Transverse colon (tissue), 4 donors: ENCODE measurements at regions not wholly inside any gene's neighbourhood (a gene's known extent, or its start where the extent isn't known, plus 50 kb on each side); places are given as distances from the start of the nearest gene placed in this dataset.
"Not testable (repeated sequence)": the region's sequence is repeated elsewhere in the genome, so short reads cannot be mapped to it uniquely, and the experiment has no call there.

Experiments
- DNase-seq: peaks from one replicate; pipeline ENCODE4 v3.0.0-alpha.2; 2019
- H3K27ac ChIP-seq, 4 donors: fragments of 200-600 bp; sonication (generic); 2 replicates each; pipeline ENCODE4 v1.5.1; 2016 to 2018; ENCODE audit warnings: inconsistent platforms in 4 of 4
- H3K27me3 ChIP-seq: fragments of 200-600 bp; sonication (generic); 2 replicates; pipeline ENCODE4 v1.5.1; 2017; ENCODE audit warnings: inconsistent platforms
- H3K36me3 ChIP-seq, 4 donors: fragments of 200-600 bp; sonication (generic); 2 replicates each; pipeline ENCODE4 v1.5.1; 2017 to 2019; ENCODE audit warnings: inconsistent platforms in 4 of 4
- H3K4me1 ChIP-seq, 4 donors: fragments of 200-600 bp; sonication (generic); 2 replicates each; pipeline ENCODE4 v1.5.1; 2017 to 2020; ENCODE audit warnings: inconsistent platforms in 4 of 4
- H3K4me3 ChIP-seq, 4 donors: fragments of 200-600 bp; sonication (generic); 1 replicate in 1 of 4; 2 replicates in 3 of 4; pipeline versions ENCODE4 v1.5.1 to v1.6.1; 2017 to 2019; ENCODE audit warnings: inconsistent platforms in 4 of 4
- H3K9me3 ChIP-seq, 2 donors: fragments of 200-600 bp; sonication (generic); 2 replicates each; pipeline ENCODE4 v1.5.1; 2017 to 2019; ENCODE audit warnings: inconsistent platforms in 2 of 2
- EP300 ChIP-seq: sonication (generic); formaldehyde crosslinking; IDR thresholded peaks from one replicate; pipeline ENCODE4 v1.6.1; 2017; ENCODE audit warnings: antibody characterized with exemption, low read depth
- POLR2A ChIP-seq: fragments of 450-650 bp; IDR thresholded peaks from one replicate; pipeline ENCODE4 v1.6.1; 2016; ENCODE audit warnings: antibody characterized with exemption, mild to moderate bottlenecking, moderate library complexity
- POLR2AphosphoS5 ChIP-seq, 3 donors: sonication (generic); formaldehyde crosslinking; IDR thresholded peaks; one replicate each; pipeline ENCODE4 v1.6.1; 2016; ENCODE audit warnings: antibody characterized with exemption in 3 of 3
- WGBS, 2 donors: methylation state at CpG; one replicate each; pipeline ENCODE4 v1.1.5; 2018; ENCODE audit warnings: low coverage in 1 of 2; 5-methylcytosine and 5-hydroxymethylcytosine counted together
- in situ Hi-C, 4 donors: fragments of 200-750 bp; cut with MboI; loops; one replicate each; pipeline versions ENCODE4 v1.15.0 to v1.15.1; 2017; ENCODE audit warnings: low sequenced_read_pairs in 3 of 4, low pct_ligation_motif_present in 1 of 4, low pct_unique_long_range_greater_than_20kb in 1 of 4
- intact Hi-C: fragments of 100-400 bp; cut with DNase I; formaldehyde crosslinking; loops from one replicate; pipeline ENCODE4 v1.15.1; 2023; ENCODE audit warnings: low total_unique reads
- TF ChIP-seq, protein P1 (sequence below), 5 experiments: fragments of 200-600 bp in 3 of 5; fragments of 450-650 bp in 2 of 5; sonication (generic) in 3 of 5; IDR thresholded peaks; 1 replicate in 2 of 5; 2 replicates in 3 of 5; pipeline ENCODE4 v1.5.1; 2016 to 2017; ENCODE audit warnings: antibody characterized with exemption in 5 of 5, inconsistent platforms in 3 of 5, mild to moderate bottlenecking in 2 of 5, moderate library complexity in 1 of 5

DNA sequence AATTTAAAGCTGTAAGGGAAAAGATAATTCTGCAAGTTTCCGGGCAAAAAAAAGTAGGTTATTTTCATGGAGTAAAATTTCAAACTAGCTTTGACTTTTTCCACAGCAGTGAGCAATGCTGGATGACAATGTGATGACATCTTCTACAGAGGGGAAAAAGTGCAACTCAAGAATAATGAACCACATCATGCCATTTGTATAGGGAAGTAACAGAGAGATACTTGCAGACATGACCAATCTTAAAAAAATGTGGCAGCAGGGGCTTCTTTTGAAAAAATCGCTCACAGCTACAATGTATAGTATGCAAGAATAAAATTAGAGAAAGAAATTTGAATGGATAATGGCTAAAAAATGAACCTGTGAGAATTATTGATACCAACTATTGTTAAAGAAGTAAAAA, 115.5 kb downstream of the DHRS2 start:
- no peak overlapping the region for H3K4me3 ChIP-seq
- intact Hi-C loops = no loop called here
- in situ Hi-C loops = no loop called here

DNA sequence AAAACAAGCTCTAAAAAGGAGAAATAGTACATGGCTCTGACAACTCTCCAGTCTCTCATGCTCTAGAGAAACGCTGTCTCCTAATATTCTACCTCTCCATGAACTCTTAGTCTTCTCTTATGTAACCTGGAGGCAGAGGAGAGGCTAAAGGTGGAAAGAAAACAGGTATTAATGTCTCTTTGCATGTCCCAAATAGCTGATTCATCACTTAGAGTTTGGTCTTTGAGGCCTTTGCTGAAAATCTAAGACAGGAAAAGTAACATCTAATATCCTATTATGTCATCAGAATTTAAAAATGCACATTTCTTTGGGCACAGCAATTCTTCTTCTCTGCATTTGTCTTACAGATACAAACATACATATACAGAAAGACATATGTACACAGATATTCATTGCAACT, 127.2 kb downstream of the DHRS2 start:
- H3K36me3 ChIP-seq = no peaks in the 10 kb centered on the region
- H3K4me3 ChIP-seq = no peak overlapping the region
- no peaks in the 10 kb centered on the region for H3K27me3 ChIP-seq
- TF ChIP-seq POLR2AphosphoS5 (IDR thresholded peaks at IDR 0.05) = no peak
- TF ChIP-seq EP300 = no peak
- no peak for TF ChIP-seq POLR2A
- TF ChIP-seq, protein P1, sequence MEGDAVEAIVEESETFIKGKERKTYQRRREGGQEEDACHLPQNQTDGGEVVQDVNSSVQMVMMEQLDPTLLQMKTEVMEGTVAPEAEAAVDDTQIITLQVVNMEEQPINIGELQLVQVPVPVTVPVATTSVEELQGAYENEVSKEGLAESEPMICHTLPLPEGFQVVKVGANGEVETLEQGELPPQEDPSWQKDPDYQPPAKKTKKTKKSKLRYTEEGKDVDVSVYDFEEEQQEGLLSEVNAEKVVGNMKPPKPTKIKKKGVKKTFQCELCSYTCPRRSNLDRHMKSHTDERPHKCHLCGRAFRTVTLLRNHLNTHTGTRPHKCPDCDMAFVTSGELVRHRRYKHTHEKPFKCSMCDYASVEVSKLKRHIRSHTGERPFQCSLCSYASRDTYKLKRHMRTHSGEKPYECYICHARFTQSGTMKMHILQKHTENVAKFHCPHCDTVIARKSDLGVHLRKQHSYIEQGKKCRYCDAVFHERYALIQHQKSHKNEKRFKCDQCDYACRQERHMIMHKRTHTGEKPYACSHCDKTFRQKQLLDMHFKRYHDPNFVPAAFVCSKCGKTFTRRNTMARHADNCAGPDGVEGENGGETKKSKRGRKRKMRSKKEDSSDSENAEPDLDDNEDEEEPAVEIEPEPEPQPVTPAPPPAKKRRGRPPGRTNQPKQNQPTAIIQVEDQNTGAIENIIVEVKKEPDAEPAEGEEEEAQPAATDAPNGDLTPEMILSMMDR (IDR thresholded peaks at IDR 0.05) = no peak
- WGBS, 2 donors = 72 to 75% methylated on average over 1 of the region's 1 CpG
- intact Hi-C loops = no loop called here
- H3K4me1 ChIP-seq = no peaks in the 10 kb centered on the region
- no peaks in the 10 kb centered on the region for H3K9me3 ChIP-seq
- in situ Hi-C loops = no loop called here
- no peak for DNase-seq
- H3K27ac ChIP-seq = no peak overlapping the region

More for the DNA sequence above, 115.5 kb downstream of the DHRS2 start:
- WGBS, 2 donors = 85 to 86% methylated on average over 2 of the region's 2 CpGs
- H3K9me3 ChIP-seq = no peaks in the 10 kb centered on the region
- H3K36me3 ChIP-seq = no peaks in the 10 kb centered on the region
- TF ChIP-seq POLR2AphosphoS5 (IDR thresholded peaks at IDR 0.05) (no peak), EP300 (no peak), POLR2A (no peak)
- TF ChIP-seq, protein P1 (IDR thresholded peaks at IDR 0.05) = no peak
- no peak overlapping the region for H3K27ac ChIP-seq
- no peak for DNase-seq
- no peaks in the 10 kb centered on the region for H3K27me3 ChIP-seq
- no peaks in the 10 kb centered on the region for H3K4me1 ChIP-seq

DNA sequence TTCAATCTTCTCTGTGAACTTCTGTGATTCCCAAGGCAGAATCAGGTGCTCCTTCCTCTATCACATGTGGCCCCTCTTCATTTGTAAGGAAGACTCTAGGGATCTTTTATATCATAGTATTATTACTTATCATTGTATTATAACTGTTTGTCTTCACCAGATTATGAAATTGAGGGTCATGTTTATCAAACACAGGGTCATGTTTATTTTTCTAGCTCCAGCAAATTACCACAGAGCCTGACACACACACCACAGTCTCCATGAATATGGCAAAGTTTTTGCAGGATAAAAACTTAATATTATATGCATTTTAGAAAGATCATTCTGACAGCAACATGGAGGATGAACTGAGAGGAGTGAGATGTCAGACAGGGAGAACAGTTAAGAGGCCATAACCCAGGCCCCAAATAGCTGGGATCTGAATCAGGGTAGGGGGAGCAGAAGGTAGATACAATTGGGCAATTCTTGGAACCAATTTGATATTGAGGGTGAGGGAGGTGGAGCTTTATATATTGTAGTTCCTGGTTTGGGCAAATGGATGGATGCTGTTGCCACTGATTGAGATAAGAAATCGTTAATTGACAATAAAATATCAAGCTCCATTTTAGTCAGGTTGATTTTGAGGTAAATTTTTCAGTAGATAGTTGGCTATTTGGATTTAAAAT, 130.7 kb downstream of the DHRS2 start:
- Histone ChIP-seq H3K36me3 (no peaks in the 10 kb centered on the region), H3K9me3 (no peaks in the 10 kb centered on the region), H3K4me1 (no peaks in the 10 kb centered on the region), H3K27ac (no peak overlapping the region), H3K27me3 (no peaks in the 10 kb centered on the region), H3K4me3 (no peak overlapping the region)
- no peak for DNase-seq
- TF ChIP-seq POLR2AphosphoS5 (IDR thresholded peaks at IDR 0.05) = no peak
- no peak for TF ChIP-seq POLR2A
- TF ChIP-seq EP300 = no peak
- TF ChIP-seq, protein P1 (IDR thresholded peaks at IDR 0.05) = no peak
- intact Hi-C loops = no loop called here
- WGBS, 2 donors = 0 to 17% methylated on average over 1 of the region's 1 CpG
- in situ Hi-C loops = no loop called here

DNA sequence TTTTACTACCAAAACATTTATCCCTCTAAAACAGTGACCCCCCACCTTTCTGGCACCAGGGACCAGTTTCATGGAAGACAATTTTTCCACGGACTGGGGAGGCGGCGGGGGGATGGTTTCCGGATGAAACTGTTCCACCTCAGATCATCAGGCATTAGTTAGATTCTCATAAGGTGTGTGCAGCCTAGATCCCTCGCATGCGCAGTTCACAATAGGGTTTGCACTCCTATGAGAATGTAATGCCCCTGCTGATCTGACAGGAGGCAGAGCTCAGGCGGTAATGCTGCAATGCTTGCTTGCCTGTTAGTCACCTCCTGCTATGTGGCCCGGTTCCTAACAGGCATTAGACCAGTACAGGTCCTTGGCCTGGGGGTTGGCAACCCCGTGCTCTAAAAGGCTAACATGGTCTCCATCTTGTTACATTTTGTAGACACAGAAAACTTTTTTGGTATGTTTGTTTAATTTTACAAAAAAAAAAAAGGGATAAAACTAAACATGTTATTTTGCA, 133.1 kb downstream of the DHRS2 start:
- H3K36me3 ChIP-seq, H3K9me3 ChIP-seq, DNase-seq, H3K27ac ChIP-seq, H3K27me3 ChIP-seq, intact Hi-C loops, H3K4me3 ChIP-seq, in situ Hi-C loops, H3K4me1 ChIP-seq: not testable (repeated sequence)
- 81 to 83% methylated on average over 2 to 9 of the region's 9 CpGs for WGBS, 2 donors

DNA sequence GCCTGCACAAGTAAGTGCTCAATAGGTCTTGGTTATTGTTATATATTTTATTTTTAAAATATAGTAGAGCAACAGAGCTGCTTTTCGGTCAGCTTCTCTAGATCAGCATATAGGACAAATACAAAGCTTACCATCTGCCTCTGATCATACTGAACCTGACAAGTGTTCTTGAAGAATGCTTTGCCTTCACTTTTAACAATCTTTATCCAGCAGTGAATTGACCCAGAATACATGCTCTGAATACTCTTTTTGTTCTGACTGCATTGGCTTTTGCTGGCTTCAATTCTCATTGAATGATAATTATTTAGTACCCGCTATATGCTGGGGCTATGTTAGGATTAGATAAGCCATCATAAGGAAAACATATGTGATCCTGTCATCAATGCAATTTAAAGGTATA, 137.8 kb downstream of the DHRS2 start:
- in situ Hi-C loops = no loop called here
- H3K4me3 ChIP-seq = no peak overlapping the region
- TF ChIP-seq EP300 (no peak), POLR2A (no peak), POLR2AphosphoS5 (IDR thresholded peaks at IDR 0.05) (no peak)
- TF ChIP-seq, protein P1 (IDR thresholded peaks at IDR 0.05) = no peak
- intact Hi-C loops = no loop called here
- no peaks in the 10 kb centered on the region for H3K4me1 ChIP-seq
- no peaks in the 10 kb centered on the region for H3K9me3 ChIP-seq
- WGBS, 2 donors = 78 to 79% methylated on average over 2 of the region's 2 CpGs
- DNase-seq = no peak
- H3K27me3 ChIP-seq = no peaks in the 10 kb centered on the region
- no peak overlapping the region for H3K27ac ChIP-seq
- no peaks in the 10 kb centered on the region for H3K36me3 ChIP-seq
